ENCODE measurements at regions not wholly inside any gene's neighbourhood (a gene's known extent, or its start where the extent isn't known, plus 50 kb on each side); places are given as distances from the start of the nearest gene placed in this dataset.

GRCh38 chr12:131491916-131492490 is 218.9 kb upstream of the SFSWAP start:
- no peak overlapping the region for H3K4me3 ChIP-seq (ENCODE audit: low read depth, low read length)
- H3K9me3 ChIP-seq (ENCODE audit: control insufficient read depth, insufficient read depth, low read length): no peaks in the 10 kb centered on the region
- no peak overlapping the region for H3K9ac ChIP-seq (ENCODE audit: low read depth, low read length)
- H3K27ac ChIP-seq (ENCODE audit: low read depth, low read length): no peak overlapping the region
- peaks cover 8% of the 10 kb centered on the region for H3K27me3 ChIP-seq (ENCODE audit: control insufficient read depth, insufficient read depth, low read length)
- H3K4me1 ChIP-seq (ENCODE audit: control insufficient read depth, insufficient read depth, low read length): no peaks in the 10 kb centered on the region
- no peaks in the 10 kb centered on the region for H3K36me3 ChIP-seq (ENCODE audit: control insufficient read depth, insufficient read depth, low read length)

DNA sequence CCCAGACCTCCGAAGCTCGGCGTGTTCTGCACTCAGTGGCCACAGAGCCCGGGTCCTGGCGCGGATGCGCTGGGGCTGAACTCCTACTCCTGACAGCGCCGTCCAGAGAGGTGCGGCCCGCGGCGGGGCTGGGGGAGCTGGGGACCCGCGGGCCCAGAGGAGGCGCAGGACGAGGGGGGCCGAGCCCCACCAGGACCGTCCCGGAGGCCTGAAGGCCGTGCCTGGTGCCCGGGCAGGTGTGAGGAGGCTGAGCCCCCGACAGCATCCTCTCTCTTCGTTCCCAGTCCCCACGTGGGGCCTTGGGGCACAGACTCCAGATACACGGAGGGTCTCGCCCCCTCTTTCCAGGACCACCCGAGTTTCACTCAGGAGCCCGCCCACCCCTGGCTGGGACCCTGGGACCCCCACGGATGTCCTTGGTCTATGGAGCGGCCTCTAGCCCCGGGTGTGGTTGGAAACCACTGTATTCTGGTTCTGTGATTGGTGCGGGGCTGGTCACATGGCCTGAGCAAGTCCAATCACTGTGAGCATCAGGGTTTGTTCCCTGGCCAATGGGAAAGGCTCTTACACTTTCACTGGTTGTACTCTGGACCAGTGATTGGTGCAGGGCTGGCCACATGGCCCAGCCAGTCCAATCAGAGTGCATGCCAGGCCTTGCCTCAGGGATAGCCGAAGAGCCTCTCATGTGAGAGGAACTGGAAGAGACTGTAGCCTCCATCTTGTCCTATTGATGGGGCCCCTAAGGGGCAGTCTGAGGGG is 217.6 kb upstream of the SFSWAP start:
- H3K27ac ChIP-seq (ENCODE audit: low read depth, low read length): no peak overlapping the region
- H3K9me3 ChIP-seq (ENCODE audit: control insufficient read depth, insufficient read depth, low read length): no peaks in the 10 kb centered on the region
- no peaks in the 10 kb centered on the region for H3K4me1 ChIP-seq (ENCODE audit: control insufficient read depth, insufficient read depth, low read length)
- no peaks in the 10 kb centered on the region for H3K36me3 ChIP-seq (ENCODE audit: control insufficient read depth, insufficient read depth, low read length)
- no peak overlapping the region for H3K9ac ChIP-seq (ENCODE audit: low read depth, low read length)
- 0 out of 2 replicates have a peak, but pooled peaks cover 1% of the 10 kb centered on the region for H3K27me3 ChIP-seq (ENCODE audit: control insufficient read depth, insufficient read depth, low read length)
- no peak overlapping the region for H3K4me3 ChIP-seq (ENCODE audit: low read depth, low read length)

DNA sequence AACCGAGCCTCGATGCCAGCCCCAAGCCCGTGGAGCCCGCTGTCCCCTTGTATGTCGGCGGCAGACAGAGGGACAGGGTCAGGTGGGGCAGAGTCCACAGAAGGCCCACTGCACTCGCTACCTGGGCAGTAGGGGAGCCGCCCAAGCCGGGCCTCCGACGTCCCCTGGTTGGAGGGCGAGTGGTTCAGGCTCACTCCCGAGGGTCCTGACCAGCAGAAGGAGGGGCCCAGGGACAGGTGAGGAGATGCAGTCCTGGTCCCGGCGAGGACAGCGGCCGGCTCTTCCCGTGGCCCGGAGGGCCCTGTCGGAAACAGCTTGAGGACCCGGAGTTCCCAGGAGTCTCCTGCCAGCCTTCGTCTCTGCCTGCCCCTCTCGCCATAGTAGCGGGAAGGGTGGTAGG is 216.7 kb upstream of the SFSWAP start:
- Histone ChIP-seq H3K4me3 (ENCODE audit: low read depth, low read length) (no peak overlapping the region), H3K4me1 (ENCODE audit: control insufficient read depth, insufficient read depth, low read length) (no peaks in the 10 kb centered on the region), H3K36me3 (ENCODE audit: control insufficient read depth, insufficient read depth, low read length) (no peaks in the 10 kb centered on the region), H3K27me3 (ENCODE audit: control insufficient read depth, insufficient read depth, low read length) (0 out of 2 replicates have a peak, but pooled peaks cover 2% of the 10 kb centered on the region), H3K9me3 (ENCODE audit: control insufficient read depth, insufficient read depth, low read length) (no peaks in the 10 kb centered on the region), H3K9ac (ENCODE audit: low read depth, low read length) (no peak overlapping the region), H3K27ac (ENCODE audit: low read depth, low read length) (no peak overlapping the region)

GRCh38 chr12:131494741-131495524 is 216.0 kb upstream of the SFSWAP start:
- no peak overlapping the region for H3K27ac ChIP-seq (ENCODE audit: low read depth, low read length)
- 0 out of 2 replicates have a peak, but pooled peaks cover 2% of the 10 kb centered on the region for H3K27me3 ChIP-seq (ENCODE audit: control insufficient read depth, insufficient read depth, low read length)
- H3K9ac ChIP-seq (ENCODE audit: low read depth, low read length): no peak overlapping the region
- no peaks in the 10 kb centered on the region for H3K4me1 ChIP-seq (ENCODE audit: control insufficient read depth, insufficient read depth, low read length)
- H3K36me3 ChIP-seq (ENCODE audit: control insufficient read depth, insufficient read depth, low read length): no peaks in the 10 kb centered on the region
- H3K4me3 ChIP-seq (ENCODE audit: low read depth, low read length): no peak overlapping the region
- H3K9me3 ChIP-seq (ENCODE audit: control insufficient read depth, insufficient read depth, low read length): no peaks in the 10 kb centered on the region

DNA sequence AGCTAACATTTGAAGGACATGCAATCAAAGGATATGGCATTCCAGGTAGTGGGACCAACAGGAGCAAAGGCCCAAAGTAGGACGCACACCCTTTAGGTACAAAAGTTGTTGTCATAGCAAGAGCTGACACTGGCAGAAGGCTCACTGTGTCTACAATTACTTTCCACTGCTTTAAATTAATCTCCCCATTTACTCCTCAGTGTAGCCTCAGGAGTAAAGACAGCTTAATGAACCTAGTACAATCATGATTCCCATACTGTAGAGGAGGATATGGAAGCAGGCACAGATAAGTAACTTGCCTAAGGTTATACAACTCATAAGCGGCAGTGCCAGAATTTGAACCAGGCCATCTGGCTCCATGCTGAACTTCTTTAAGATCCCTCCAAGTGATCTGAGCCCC is 212.9 kb upstream of the SFSWAP start:
- Histone ChIP-seq H3K36me3 (ENCODE audit: control insufficient read depth, insufficient read depth, low read length) (no peaks in the 10 kb centered on the region), H3K4me3 (ENCODE audit: low read depth, low read length) (no peak overlapping the region), H3K4me1 (ENCODE audit: control insufficient read depth, insufficient read depth, low read length) (no peaks in the 10 kb centered on the region), H3K27ac (ENCODE audit: low read depth, low read length) (no peak overlapping the region), H3K9ac (ENCODE audit: low read depth, low read length) (no peak overlapping the region), H3K27me3 (ENCODE audit: control insufficient read depth, insufficient read depth, low read length) (0 out of 2 replicates have a peak, but pooled peaks cover 2% of the 10 kb centered on the region), H3K9me3 (ENCODE audit: control insufficient read depth, insufficient read depth, low read length) (no peaks in the 10 kb centered on the region)

DNA sequence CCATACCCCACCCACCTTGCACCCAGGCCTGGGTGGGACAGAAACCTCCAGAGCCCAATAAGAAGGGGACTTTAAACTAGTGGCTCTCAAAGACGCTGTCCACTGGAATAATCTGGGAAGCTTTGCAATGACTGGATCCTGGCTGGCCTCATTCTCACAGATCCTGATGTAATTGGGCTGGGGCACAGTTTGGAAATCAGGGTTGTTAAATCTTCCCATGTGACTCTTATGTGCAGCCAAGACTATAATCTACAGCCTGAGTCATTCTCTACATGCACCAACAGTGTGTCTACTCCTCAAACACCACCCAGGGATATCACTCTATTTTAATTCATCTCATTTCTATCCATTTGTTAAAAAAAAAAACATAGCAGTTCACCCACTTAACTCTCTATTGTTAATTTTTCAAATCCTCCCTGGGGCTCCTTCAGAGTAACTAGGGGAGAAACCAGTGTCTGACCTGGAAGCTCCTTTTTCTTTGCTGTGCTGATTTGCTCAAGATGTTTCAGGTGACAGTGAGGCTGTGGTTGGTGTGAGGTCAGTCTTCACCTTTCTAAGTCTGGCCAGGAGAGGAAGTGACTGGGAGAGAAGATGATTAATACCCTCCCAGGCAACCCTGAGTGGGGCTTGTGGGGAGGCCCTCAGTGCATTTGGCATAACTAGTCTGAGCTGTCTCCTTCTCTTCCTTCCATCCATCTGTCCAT is 211.6 kb upstream of the SFSWAP start:
- Histone ChIP-seq H3K36me3 (ENCODE audit: control insufficient read depth, insufficient read depth, low read length) (no peaks in the 10 kb centered on the region), H3K27ac (ENCODE audit: low read depth, low read length) (no peak overlapping the region), H3K4me3 (ENCODE audit: low read depth, low read length) (no peak overlapping the region), H3K4me1 (ENCODE audit: control insufficient read depth, insufficient read depth, low read length) (no peaks in the 10 kb centered on the region), H3K27me3 (ENCODE audit: control insufficient read depth, insufficient read depth, low read length) (0 out of 2 replicates have a peak, but pooled peaks cover 2% of the 10 kb centered on the region), H3K9ac (ENCODE audit: low read depth, low read length) (no peak overlapping the region), H3K9me3 (ENCODE audit: control insufficient read depth, insufficient read depth, low read length) (no peaks in the 10 kb centered on the region)

- H3K27ac ChIP-seq (ENCODE audit: low read depth, low read length): no peak overlapping the region
- H3K4me3 ChIP-seq (ENCODE audit: low read depth, low read length): no peak overlapping the region
- no peak overlapping the region for H3K9ac ChIP-seq (ENCODE audit: low read depth, low read length)
- no peaks in the 10 kb centered on the region for H3K36me3 ChIP-seq (ENCODE audit: control insufficient read depth, insufficient read depth, low read length)
- H3K4me1 ChIP-seq (ENCODE audit: control insufficient read depth, insufficient read depth, low read length): no peaks in the 10 kb centered on the region
- 0 out of 2 replicates have a peak, but pooled peaks cover 2% of the 10 kb centered on the region for H3K27me3 ChIP-seq (ENCODE audit: control insufficient read depth, insufficient read depth, low read length)
- no peaks in the 10 kb centered on the region for H3K9me3 ChIP-seq (ENCODE audit: control insufficient read depth, insufficient read depth, low read length)
These were observed 211.1 kb upstream of the SFSWAP start for GRCh38 chr12:131499864-131500190.

GRCh38 chr12:131500564-131500963 is 210.3 kb upstream of the SFSWAP start:
- H3K27me3 ChIP-seq (ENCODE audit: control insufficient read depth, insufficient read depth, low read length): 0 out of 2 replicates have a peak, but pooled peaks cover 2% of the 10 kb centered on the region
- H3K4me3 ChIP-seq (ENCODE audit: low read depth, low read length): no peak overlapping the region
- no peaks in the 10 kb centered on the region for H3K9me3 ChIP-seq (ENCODE audit: control insufficient read depth, insufficient read depth, low read length)
- H3K27ac ChIP-seq (ENCODE audit: low read depth, low read length): no peak overlapping the region
- H3K36me3 ChIP-seq (ENCODE audit: control insufficient read depth, insufficient read depth, low read length): no peaks in the 10 kb centered on the region
- H3K4me1 ChIP-seq (ENCODE audit: control insufficient read depth, insufficient read depth, low read length): no peaks in the 10 kb centered on the region
- no peak overlapping the region for H3K9ac ChIP-seq (ENCODE audit: low read depth, low read length)

GRCh38 chr12:131505561-131505960 is 205.3 kb upstream of the SFSWAP start:
- Histone ChIP-seq H3K27ac (ENCODE audit: low read depth, low read length) (no peak overlapping the region), H3K9ac (ENCODE audit: low read depth, low read length) (no peak overlapping the region), H3K9me3 (ENCODE audit: control insufficient read depth, insufficient read depth, low read length) (no peaks in the 10 kb centered on the region), H3K4me1 (ENCODE audit: control insufficient read depth, insufficient read depth, low read length) (no peaks in the 10 kb centered on the region), H3K4me3 (ENCODE audit: low read depth, low read length) (no peak overlapping the region), H3K36me3 (ENCODE audit: control insufficient read depth, insufficient read depth, low read length) (no peaks in the 10 kb centered on the region), H3K27me3 (ENCODE audit: control insufficient read depth, insufficient read depth, low read length) (no peaks in the 10 kb centered on the region)

DNA sequence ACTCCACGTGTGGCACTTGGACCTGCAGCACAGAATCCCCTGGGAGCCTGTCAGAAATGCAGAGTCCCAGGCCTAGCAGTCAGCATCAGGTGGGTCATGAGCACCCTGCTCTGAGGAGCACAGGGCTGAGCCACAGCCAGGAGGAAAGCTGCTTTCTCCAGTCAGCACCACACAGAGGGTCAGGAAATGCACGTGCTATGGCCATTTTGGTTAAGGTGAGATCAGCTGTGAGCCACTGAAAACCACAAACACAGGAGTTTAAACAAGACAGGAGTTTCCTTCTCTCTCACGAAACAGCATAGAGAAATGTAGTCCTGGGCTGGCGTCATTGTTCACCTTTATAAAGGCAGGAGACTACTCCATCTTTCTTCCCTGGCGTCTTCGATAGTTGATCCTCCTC is 204.5 kb upstream of the SFSWAP start:
- no peaks in the 10 kb centered on the region for H3K27me3 ChIP-seq (ENCODE audit: control insufficient read depth, insufficient read depth, low read length)
- H3K4me1 ChIP-seq (ENCODE audit: control insufficient read depth, insufficient read depth, low read length): peaks cover 7% of the 10 kb centered on the region; the same call in 1 of the 2 replicates
- H3K36me3 ChIP-seq (ENCODE audit: control insufficient read depth, insufficient read depth, low read length): no peaks in the 10 kb centered on the region
- no peak overlapping the region for H3K27ac ChIP-seq (ENCODE audit: low read depth, low read length)
- no peak overlapping the region for H3K9ac ChIP-seq (ENCODE audit: low read depth, low read length)
- H3K9me3 ChIP-seq (ENCODE audit: control insufficient read depth, insufficient read depth, low read length): no peaks in the 10 kb centered on the region
- H3K4me3 ChIP-seq (ENCODE audit: low read depth, low read length): no peak overlapping the region

All from HUES48 (cell line).